Fibroblast of lung (primary cell): ENCODE measurements at regions not wholly inside any gene's neighbourhood (a gene's known extent, or its start where the extent isn't known, plus 50 kb on each side); places are given as distances from the start of the nearest gene placed in this dataset.

Source experiments
- DNase-seq, 2 donors: peaks; one replicate each; pipeline versions ENCODE4 v3.0.0 to v3.0.0-alpha.2; 2010; ENCODE audit warnings: low read depth in 2 of 2
- H2AFZ ChIP-seq: 2 replicates; pipeline ENCODE4 v1.5.1; 2012; ENCODE audit warnings: low read length, control low read depth, inconsistent platforms
- H3K27ac ChIP-seq: 2 replicates; pipeline ENCODE4 v1.5.1; 2011; ENCODE audit warnings: low read length, control low read depth; ENCODE audit not compliant: insufficient read depth
- H3K27me3 ChIP-seq: 2 replicates; pipeline ENCODE4 v1.5.1; 2011; ENCODE audit warnings: mild to moderate bottlenecking, low read length; ENCODE audit not compliant: control insufficient read depth, insufficient read depth
- H3K36me3 ChIP-seq: 2 replicates; pipeline ENCODE4 v1.5.1; 2011; ENCODE audit warnings: low read length; ENCODE audit not compliant: control insufficient read depth, insufficient read depth
- H3K4me1 ChIP-seq: 2 replicates; pipeline ENCODE4 v1.5.1; 2011; ENCODE audit warnings: low read length; ENCODE audit not compliant: control insufficient read depth, insufficient read depth; ENCODE audit errors: extremely low read depth
- H3K4me2 ChIP-seq: 2 replicates; pipeline ENCODE4 v1.5.1; 2011; ENCODE audit warnings: low read length, control low read depth; ENCODE audit not compliant: insufficient read depth; ENCODE audit errors: extremely low read depth
- H3K4me3 ChIP-seq, 4 experiments: fragments of 200-600 bp in 1 of 4; sonication (generic) in 1 of 4; replicated peaks in 1 of 4; 2 replicates each; pipeline ENCODE4 v1.5.1; 2011 to 2016; ENCODE audit warnings: low read length in 4 of 4, low read depth in 3 of 4, mild to moderate bottlenecking in 3 of 4, control low read depth in 2 of 4, inconsistent platforms in 1 of 4, mixed read lengths in 1 of 4; ENCODE audit not compliant: insufficient read depth in 1 of 4; ENCODE audit errors: control extremely low read depth in 1 of 4
- H3K79me2 ChIP-seq: 2 replicates; pipeline ENCODE4 v1.5.1; 2012; ENCODE audit warnings: mild to moderate bottlenecking, low read length, inconsistent platforms; ENCODE audit not compliant: control insufficient read depth, insufficient read depth
- H3K9ac ChIP-seq: 2 replicates; pipeline ENCODE4 v1.5.1; 2011; ENCODE audit warnings: mild to moderate bottlenecking, low read length, control low read depth; ENCODE audit not compliant: insufficient read depth
- H3K9me3 ChIP-seq: 2 replicates; pipeline ENCODE4 v1.5.1; 2012; ENCODE audit warnings: low read depth, low read length; ENCODE audit not compliant: control insufficient read depth, insufficient read depth
- H4K20me1 ChIP-seq: 2 replicates; pipeline ENCODE4 v1.5.1; 2011; ENCODE audit warnings: low read length; ENCODE audit not compliant: control insufficient read depth, insufficient read depth; ENCODE audit errors: extremely low read depth
- CTCF ChIP-seq, 2 donors: IDR thresholded peaks in 1 of 2; conservative IDR thresholded peaks in 1 of 2; 1 replicate in 1 of 2; 2 replicates in 1 of 2; pipeline ENCODE4 v1.5.1; 2011 to 2012; ENCODE audit warnings: low read length in 2 of 2, control low read depth in 1 of 2, inconsistent platforms in 1 of 2, low read depth in 1 of 2, mild to moderate bottlenecking in 1 of 2
- EZH2 ChIP-seq: IDR thresholded peaks from 2 replicates; pipeline ENCODE4 v1.5.1; 2012; ENCODE audit warnings: low read length, control low read depth, mild to moderate bottlenecking; ENCODE audit errors: missing control alignments

- Histone ChIP-seq H3K4me2 (no peak overlapping the region), H3K27ac (no peak overlapping the region), H4K20me1 (no peaks in the 10 kb centered on the region), H3K27me3 (no peaks in the 10 kb centered on the region), H3K79me2 (no peaks in the 10 kb centered on the region), H3K4me3 (no peak overlapping the region), H3K9me3 (no peaks in the 10 kb centered on the region), H3K4me1 (no peaks in the 10 kb centered on the region), H3K9ac (no peak overlapping the region), H2AFZ (no peak overlapping the region), H3K36me3 (no peaks in the 10 kb centered on the region)
- no peak for TF ChIP-seq CTCF (conservative IDR thresholded peaks at IDR 0.05 in 1 of 2, IDR thresholded peaks at IDR 0.05 in 1 of 2; ENCODE audit: low read depth in 1 of 2, low read length in 2 of 2)
- no peak for TF ChIP-seq EZH2
- DNase-seq = no peak
Measured at GRCh38 chr9:100671898-100672297, 94.0 kb downstream of the CAVIN4 start.

- Histone ChIP-seq H3K9ac (no peak overlapping the region), H3K4me2 (no peak overlapping the region), H3K79me2 (no peaks in the 10 kb centered on the region), H3K4me3 (no peak overlapping the region), H3K27ac (no peak overlapping the region), H3K27me3 (no peaks in the 10 kb centered on the region), H2AFZ (no peak overlapping the region), H3K4me1 (no peaks in the 10 kb centered on the region), H3K9me3 (no peaks in the 10 kb centered on the region), H3K36me3 (no peaks in the 10 kb centered on the region), H4K20me1 (no peaks in the 10 kb centered on the region)
- no peak for TF ChIP-seq EZH2
- no peak for DNase-seq
Measured at GRCh38 chr9:100673249-100673648, 95.4 kb downstream of the CAVIN4 start.

- H2AFZ ChIP-seq = no peak overlapping the region
- no peaks in the 10 kb centered on the region for H3K79me2 ChIP-seq
- no peak for DNase-seq
- no peak overlapping the region for H3K9ac ChIP-seq
- no peak overlapping the region for H3K4me2 ChIP-seq
- TF ChIP-seq EZH2 = no peak
- no peak for TF ChIP-seq CTCF (conservative IDR thresholded peaks at IDR 0.05 in 1 of 2, IDR thresholded peaks at IDR 0.05 in 1 of 2; ENCODE audit: low read depth in 1 of 2, low read length in 2 of 2)
- no peaks in the 10 kb centered on the region for H3K4me1 ChIP-seq
- no peak overlapping the region for H3K27ac ChIP-seq
- no peak overlapping the region for H3K4me3 ChIP-seq
- no peaks in the 10 kb centered on the region for H3K36me3 ChIP-seq
- no peaks in the 10 kb centered on the region for H4K20me1 ChIP-seq
- no peaks in the 10 kb centered on the region for H3K9me3 ChIP-seq
- H3K27me3 ChIP-seq = no peaks in the 10 kb centered on the region
Measured at GRCh38 chr9:100674419-100675122, 96.7 kb downstream of the CAVIN4 start.
